H1 (cell line): ENCODE measurements at regions not wholly inside any gene's neighbourhood (a gene's known extent, or its start where the extent isn't known, plus 50 kb on each side); places are given as distances from the start of the nearest gene placed in this dataset.

ENCODE experiments used
- CTCF ChIA-PET: fragments of 300-600 bp; sonication (Branson Sonifier 250); formaldehyde crosslinking; loops from one replicate; lab custom pipeline; 2021; ENCODE audit not compliant: partially characterized antibody; lab: Charles Lee
- POLR2A ChIA-PET: fragments of 300-600 bp; sonication (Branson Sonifier 250); formaldehyde crosslinking; loops from one replicate; lab custom pipeline; 2021; ENCODE audit warnings: inconsistent platforms; ENCODE audit not compliant: partially characterized antibody; lab: Charles Lee
- DNase-seq, 2 experiments: peaks; one replicate each; pipeline versions ENCODE4 v3.0.0 to v3.0.0-alpha.2; 2010 to 2022; ENCODE audit warnings: low spot score in 2 of 2, low read depth in 1 of 2, mixed read lengths in 1 of 2
- FAIRE-seq: peaks from 2 replicates; lab custom pipeline; 2011; peaks lifted over from hg19 to GRCh38; lab: Jason Lieb, UNC
- H2AFZ ChIP-seq: 2 replicates; pipeline ENCODE4 v1.8.1; 2012; ENCODE audit warnings: low read length, inconsistent platforms
- H2AK5ac ChIP-seq: 2 replicates; pipeline ENCODE4 v1.6.1; 2013; ENCODE audit warnings: low read depth, low read length
- H2BK120ac ChIP-seq: replicated peaks from 2 replicates; pipeline ENCODE3; 2013; ENCODE audit warnings: low read depth, low read length, inconsistent platforms
- H2BK12ac ChIP-seq: 2 replicates; pipeline ENCODE4 v1.6.1; 2013; ENCODE audit warnings: low read depth, low read length
- H2BK15ac ChIP-seq: 2 replicates; pipeline ENCODE4 v1.6.1; 2013; ENCODE audit warnings: low read length
- H2BK20ac ChIP-seq: 2 replicates; pipeline ENCODE4 v1.6.1; 2013; ENCODE audit warnings: low read length
- H2BK5ac ChIP-seq: 2 replicates; pipeline ENCODE4 v1.6.1; 2013; ENCODE audit warnings: low read depth, low read length
- H3K14ac ChIP-seq: 2 replicates; pipeline ENCODE4 v1.6.1; 2013; ENCODE audit warnings: inconsistent platforms; ENCODE audit not compliant: insufficient read length
- H3K18ac ChIP-seq: 2 replicates; pipeline ENCODE4 v1.6.1; 2013; ENCODE audit warnings: low read length; ENCODE audit errors: extremely low read depth
- H3K23ac ChIP-seq: 2 replicates; pipeline ENCODE4 v1.6.1; 2013; ENCODE audit warnings: inconsistent platforms; ENCODE audit not compliant: insufficient read length
- H3K23me2 ChIP-seq: 2 replicates; pipeline ENCODE4 v1.6.1; 2013; ENCODE audit warnings: low read depth, low read length
- H3K27ac ChIP-seq: 2 replicates; pipeline ENCODE4 v1.6.1; 2011; ENCODE audit warnings: low read depth, low read length, inconsistent platforms
- H3K27me3 ChIP-seq, 4 experiments: replicated peaks in 1 of 4; 1 replicate in 1 of 4; 2 replicates in 3 of 4; pipeline versions ENCODE4 v1.6.1 to v1.8.1; 2011 to 2013; ENCODE audit warnings: low read length in 3 of 4, mild to moderate bottlenecking in 3 of 4, inconsistent platforms in 2 of 4, mixed read lengths in 2 of 4, moderate library complexity in 1 of 4; ENCODE audit not compliant: control insufficient read depth in 3 of 4, insufficient read depth in 3 of 4; ENCODE audit errors: extremely low read depth in 1 of 4
- H3K36me3 ChIP-seq, 4 experiments: 2 replicates each; pipeline versions ENCODE4 v1.6.1 to v1.8.1; 2011 to 2013; ENCODE audit warnings: mild to moderate bottlenecking in 4 of 4, low read length in 3 of 4, moderate library complexity in 2 of 4, control low read depth in 1 of 4, inconsistent platforms in 1 of 4; ENCODE audit not compliant: insufficient read depth in 4 of 4, control insufficient read depth in 2 of 4
- H3K4ac ChIP-seq: replicated peaks from 2 replicates; pipeline ENCODE3; 2013; ENCODE audit warnings: low read length, low read depth, mixed read lengths, inconsistent platforms; ENCODE audit not compliant: insufficient read length
- H3K4me1 ChIP-seq, 4 experiments: replicated peaks in 1 of 4; 1 replicate in 1 of 4; 2 replicates in 3 of 4; pipeline versions ENCODE4 v1.6.1 to v1.8.1; 2011 to 2013; ENCODE audit warnings: low read length in 3 of 4, inconsistent platforms in 2 of 4, mixed read lengths in 1 of 4; ENCODE audit not compliant: insufficient read depth in 4 of 4, control insufficient read depth in 3 of 4
- H3K4me2 ChIP-seq, 2 experiments: 2 replicates each; pipeline versions ENCODE4 v1.6.1 to v1.8.1; 2011 to 2013; ENCODE audit warnings: low read depth in 2 of 2, low read length in 2 of 2, control low read depth in 1 of 2, inconsistent platforms in 1 of 2, mild to moderate bottlenecking in 1 of 2; ENCODE audit not compliant: insufficient read depth in 1 of 2
- H3K4me3 ChIP-seq, 4 experiments: fragments of 200-600, 300-600 bp in 1 of 4; sonication (generic), shearing (Covaris generic), sonication (Bioruptor Twin) in 1 of 4; 2 replicates each; pipeline versions ENCODE4 v1.5.1 to v1.8.1; 2011 to 2016; ENCODE audit warnings: low read length in 4 of 4, low read depth in 3 of 4, control low read depth in 2 of 4, inconsistent platforms in 2 of 4, mild to moderate bottlenecking in 2 of 4, mixed read lengths in 1 of 4, moderate library complexity in 1 of 4; ENCODE audit not compliant: insufficient read depth in 2 of 4; ENCODE audit errors: extremely low read depth in 1 of 4
- H3K56ac ChIP-seq: replicated peaks from 2 replicates; pipeline ENCODE3; 2013; ENCODE audit warnings: low read depth, mild to moderate bottlenecking, mixed read lengths, low read length, inconsistent platforms; ENCODE audit not compliant: insufficient read length
- H3K79me1 ChIP-seq: 2 replicates; pipeline ENCODE4 v1.6.1; 2013; ENCODE audit warnings: low read depth, low read length, control low read depth
- H3K79me2 ChIP-seq, 2 experiments: 2 replicates each; pipeline versions ENCODE4 v1.6.1 to v1.8.1; 2012 to 2013; ENCODE audit warnings: low read length in 2 of 2, mild to moderate bottlenecking in 2 of 2, inconsistent platforms in 1 of 2; ENCODE audit not compliant: insufficient read depth in 2 of 2, control insufficient read depth in 1 of 2
- H3K9ac ChIP-seq, 4 experiments: replicated peaks in 1 of 4; 1 replicate in 1 of 4; 2 replicates in 3 of 4; pipeline versions ENCODE4 v1.6.1 to v1.8.1; 2011 to 2013; ENCODE audit warnings: low read depth in 3 of 4, low read length in 3 of 4, control low read depth in 2 of 4, mild to moderate bottlenecking in 2 of 4, moderate library complexity in 2 of 4, inconsistent platforms in 1 of 4; ENCODE audit errors: extremely low read depth in 1 of 4
- H3K9me3 ChIP-seq, 2 experiments: 2 replicates each; pipeline versions ENCODE4 v1.6.1 to v1.8.1; 2012 to 2013; ENCODE audit warnings: mild to moderate bottlenecking in 2 of 2, moderate library complexity in 2 of 2, control low read depth in 1 of 2, inconsistent platforms in 1 of 2, low read depth in 1 of 2, low read length in 1 of 2, mixed read lengths in 1 of 2; ENCODE audit not compliant: insufficient read depth in 2 of 2
- H4K20me1 ChIP-seq, 2 experiments: replicated peaks in 1 of 2; 2 replicates each; pipeline versions ENCODE3 to v1.8.1; 2011 to 2013; ENCODE audit warnings: inconsistent platforms in 2 of 2, low read length in 2 of 2, mild to moderate bottlenecking in 1 of 2; ENCODE audit not compliant: insufficient read depth in 2 of 2, control insufficient read depth in 1 of 2
- H4K5ac ChIP-seq: 2 replicates; pipeline ENCODE4 v1.6.1; 2013; ENCODE audit warnings: low read length, low read depth, mixed read lengths, inconsistent platforms; ENCODE audit not compliant: insufficient read length
- H4K8ac ChIP-seq: 2 replicates; pipeline ENCODE4 v1.8.0; 2013; ENCODE audit warnings: mild to moderate bottlenecking, moderate library complexity, low read length, inconsistent platforms; ENCODE audit not compliant: insufficient read depth; ENCODE audit errors: extremely low read depth
- H4K91ac ChIP-seq: replicated peaks from 2 replicates; pipeline ENCODE3; 2013; ENCODE audit warnings: low read length, mixed read lengths, inconsistent platforms; ENCODE audit not compliant: insufficient read length
- CHD7 ChIP-seq: fragments of 300-600 bp; sonication (generic); IDR thresholded peaks from 2 replicates; pipeline ENCODE4 v1.7.1; 2012; ENCODE audit warnings: low read length, moderate library complexity, mild to moderate bottlenecking, inconsistent platforms; ENCODE audit not compliant: insufficient replicate concordance
- WGBS, 2 experiments: shearing (Covaris generic) in 1 of 2; methylation state at CpG; one replicate each; pipeline versions ENCODE4 v1.1.6 to v1.1.7; 2013 to 2015; ENCODE audit warnings: low lambda C conversion rate in 2 of 2, mixed read lengths in 2 of 2, inconsistent platforms in 1 of 2, low coverage in 1 of 2, missing lambda C conversion rate in 1 of 2; ENCODE audit not compliant: insufficient replicate concordance in 2 of 2, insufficient coverage in 1 of 2, insufficient read length in 1 of 2; ENCODE audit errors: extremely low coverage in 1 of 2, missing lambda C conversion rate in 1 of 2; 5-methylcytosine and 5-hydroxymethylcytosine counted together

DNA sequence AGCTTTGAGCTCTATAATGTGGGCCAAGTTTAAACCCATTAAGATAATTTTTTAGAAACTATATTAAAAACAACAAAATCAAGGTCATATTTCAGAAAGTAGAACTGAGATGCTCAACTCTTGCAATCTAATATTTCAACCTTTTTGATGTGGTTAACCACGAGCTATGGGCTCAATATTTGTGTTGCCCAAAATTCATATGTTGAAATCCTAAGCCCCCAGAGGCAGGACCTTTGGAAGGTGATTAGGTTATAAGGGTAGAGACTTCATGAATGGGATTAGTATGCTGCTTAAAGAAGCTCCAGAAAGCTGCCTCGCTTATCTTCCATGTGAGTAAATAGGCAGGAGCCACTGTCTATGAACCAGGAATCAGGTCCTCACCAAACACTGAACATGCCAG lies 284.4 kb downstream of the CRPPA start:
- POLR2A ChIA-PET = no interaction called here
- Histone ChIP-seq H2BK120ac (no peak overlapping the region), H4K8ac (no peak overlapping the region), H3K14ac (no peak overlapping the region), H2AK5ac (no peak overlapping the region), H2BK15ac (no peak overlapping the region), H2BK12ac (no peak overlapping the region), H3K23ac (no peak overlapping the region), H4K91ac (no peak overlapping the region), H3K9ac (no peak overlapping the region), H3K4ac (no peak overlapping the region), H3K4me3 (no peak overlapping the region), H3K4me1 (no peaks in the 10 kb centered on the region), H2BK20ac (no peak overlapping the region), H3K56ac (no peak overlapping the region), H3K9me3 (no peaks in the 10 kb centered on the region), H4K20me1 (no peaks in the 10 kb centered on the region), H3K18ac (no peak overlapping the region), H3K36me3 (no peaks in the 10 kb centered on the region), H3K27ac (no peak overlapping the region), H3K23me2 (no peaks in the 10 kb centered on the region), H2BK5ac (no peak overlapping the region), H3K27me3 (no peaks in the 10 kb centered on the region), H2AFZ (no peak overlapping the region), H3K4me2 (no peak overlapping the region), H4K5ac (no peak overlapping the region), H3K79me1 (no peaks in the 10 kb centered on the region), H3K79me2 (no peaks in the 10 kb centered on the region)
- DNase-seq (no peak), FAIRE-seq (no peak)
- CTCF ChIA-PET = interaction anchor here (1.1 kb wide), 1 partner anchor 39 kb away, joined by 4 read pairs; no protein-coding TSS in a partner anchor
- WGBS, 2 experiments = 95% methylated on average over 2 of the region's 2 CpGs; no CpG with 5 or more reads in 1 of the 2 experiments
- TF ChIP-seq CHD7 = no peak
